CD4-positive, alpha-beta T cell treated with Interleukin-6 for 4 hours (primary cell): ENCODE measurements at regions not wholly inside any gene's neighbourhood (a gene's known extent, or its start where the extent isn't known, plus 50 kb on each side); places are given as distances from the start of the nearest gene placed in this dataset.

ENCODE experiments used
- DNase-seq: peaks from one replicate; pipeline ENCODE4 v3.0.0-alpha.2; 2020; ENCODE audit warnings: mixed read lengths

GRCh38 chr3:30069056-30069455 lies 537.3 kb upstream of the TGFBR2 start:
- no peak for DNase-seq

GRCh38 chr3:30073040-30073439 lies 533.4 kb upstream of the TGFBR2 start:
- no peak for DNase-seq

GRCh38 chr3:30073622-30074021 lies 532.8 kb upstream of the TGFBR2 start:
- no peak for DNase-seq

GRCh38 chr3:30075514-30075913 lies 530.9 kb upstream of the TGFBR2 start:
- no peak for DNase-seq

GRCh38 chr3:30076899-30077298 lies 529.5 kb upstream of the TGFBR2 start:
- no peak for DNase-seq

GRCh38 chr3:30077746-30078145 lies 528.7 kb upstream of the TGFBR2 start:
- no peak for DNase-seq

GRCh38 chr3:30078736-30079135 lies 527.7 kb upstream of the TGFBR2 start:
- no peak for DNase-seq

GRCh38 chr3:30081904-30082303 lies 524.5 kb upstream of the TGFBR2 start:
- DNase-seq = no peak

- no peak for DNase-seq
Measured at GRCh38 chr3:30082652-30083051, 523.7 kb upstream of the TGFBR2 start.

- DNase-seq = no peak
Measured at GRCh38 chr3:30083315-30083714, 523.1 kb upstream of the TGFBR2 start.

GRCh38 chr3:30084316-30084715 lies 522.1 kb upstream of the TGFBR2 start:
- DNase-seq = no peak

- DNase-seq = no peak
Measured at GRCh38 chr3:30084971-30085403, 521.4 kb upstream of the TGFBR2 start.

GRCh38 chr3:30085486-30085885 lies 520.9 kb upstream of the TGFBR2 start:
- no peak for DNase-seq

- no peak for DNase-seq
Measured at GRCh38 chr3:30091686-30092085, 514.7 kb upstream of the TGFBR2 start.

GRCh38 chr3:30097022-30097650 lies 509.3 kb upstream of the TGFBR2 start:
- DNase-seq = no peak

GRCh38 chr3:30098243-30098642 lies 508.2 kb upstream of the TGFBR2 start:
- DNase-seq = no peak

- DNase-seq = no peak
Measured at GRCh38 chr3:30098653-30099455, 507.5 kb upstream of the TGFBR2 start.

GRCh38 chr3:30102356-30102755 lies 504.0 kb upstream of the TGFBR2 start:
- DNase-seq = no peak

- no peak for DNase-seq
Measured at GRCh38 chr3:30103186-30103585, 503.2 kb upstream of the TGFBR2 start.

- DNase-seq = no peak
Measured at GRCh38 chr3:30107531-30107930, 498.9 kb upstream of the TGFBR2 start.

- no peak for DNase-seq
Measured at GRCh38 chr3:30112411-30112810, 494.0 kb upstream of the TGFBR2 start.

- no peak for DNase-seq
Measured at GRCh38 chr3:30112902-30113484, 493.4 kb upstream of the TGFBR2 start.

- DNase-seq = no peak
Measured at GRCh38 chr3:30113906-30114305, 492.5 kb upstream of the TGFBR2 start.

GRCh38 chr3:30114918-30115317 lies 491.5 kb upstream of the TGFBR2 start:
- DNase-seq = no peak
